C1 segment of cervical spinal cord (tissue), 14 donors: ENCODE measurements at regions not wholly inside any gene's neighbourhood (a gene's known extent, or its start where the extent isn't known, plus 50 kb on each side); places are given as distances from the start of the nearest gene placed in this dataset.
A peak's percentile ranks its signal among the peaks of the same experiment; 100 is the strongest.

Experiments
- DNase-seq, 14 donors: peaks; one replicate each; lab custom pipeline; 2025; lab: John Stamatoyannopoulos, UW

- no peak for DNase-seq
These were observed 624.8 kb downstream of the NTRK3 start for GRCh38 chr15:87631775-87632174.

GRCh38 chr15:87631093-87631492 is 625.4 kb downstream of the NTRK3 start:
- DNase-seq = no peak

- no peak for DNase-seq
These were observed 628.2 kb downstream of the NTRK3 start for GRCh38 chr15:87628311-87628710.

- DNase-seq = no peak
These were observed 629.7 kb downstream of the NTRK3 start for GRCh38 chr15:87626860-87627259.

GRCh38 chr15:87623832-87624231 is 632.7 kb downstream of the NTRK3 start:
- DNase-seq = no peak

GRCh38 chr15:87620393-87620792 is 636.1 kb downstream of the NTRK3 start:
- DNase-seq = no peak

GRCh38 chr15:87619161-87619960 is 637.2 kb downstream of the NTRK3 start:
- no peak for DNase-seq

- DNase-seq = no peak
These were observed 638.3 kb downstream of the NTRK3 start for GRCh38 chr15:87618203-87618725.

- DNase-seq = no peak
These were observed 641.8 kb downstream of the NTRK3 start for GRCh38 chr15:87614704-87615103.

GRCh38 chr15:87610366-87610765 is 646.2 kb downstream of the NTRK3 start:
- DNase-seq = no peak

- no peak for DNase-seq
These were observed 646.6 kb downstream of the NTRK3 start for GRCh38 chr15:87609894-87610293.

GRCh38 chr15:87609474-87609873 is 647.1 kb downstream of the NTRK3 start:
- no peak for DNase-seq

- no peak for DNase-seq
These were observed 648.1 kb downstream of the NTRK3 start for GRCh38 chr15:87608238-87609028.

GRCh38 chr15:87606971-87607370 is 649.6 kb downstream of the NTRK3 start:
- DNase-seq = no peak

- peak in 3 of 14 donors; percentile 1 to 35 (median 2) for DNase-seq
These were observed 651.6 kb downstream of the NTRK3 start for GRCh38 chr15:87604857-87605446.

GRCh38 chr15:87602371-87602770 is 654.2 kb downstream of the NTRK3 start:
- DNase-seq = no peak

- DNase-seq = no peak
These were observed 656.9 kb downstream of the NTRK3 start for GRCh38 chr15:87599616-87600015.

GRCh38 chr15:87597346-87598052 is 659.0 kb downstream of the NTRK3 start:
- no peak for DNase-seq

GRCh38 chr15:87591582-87591981 is 665.0 kb downstream of the NTRK3 start:
- DNase-seq = no peak

- no peak for DNase-seq
These were observed 665.5 kb downstream of the NTRK3 start for GRCh38 chr15:87591042-87591441.

GRCh38 chr15:87589134-87589533 is 667.4 kb downstream of the NTRK3 start:
- DNase-seq = no peak

- DNase-seq = no peak
These were observed 674.4 kb downstream of the NTRK3 start for GRCh38 chr15:87582169-87582568.
